ENCODE measurements at regions not wholly inside any gene's neighbourhood (a gene's known extent, or its start where the extent isn't known, plus 50 kb on each side); places are given as distances from the start of the nearest gene placed in this dataset.

DNA sequence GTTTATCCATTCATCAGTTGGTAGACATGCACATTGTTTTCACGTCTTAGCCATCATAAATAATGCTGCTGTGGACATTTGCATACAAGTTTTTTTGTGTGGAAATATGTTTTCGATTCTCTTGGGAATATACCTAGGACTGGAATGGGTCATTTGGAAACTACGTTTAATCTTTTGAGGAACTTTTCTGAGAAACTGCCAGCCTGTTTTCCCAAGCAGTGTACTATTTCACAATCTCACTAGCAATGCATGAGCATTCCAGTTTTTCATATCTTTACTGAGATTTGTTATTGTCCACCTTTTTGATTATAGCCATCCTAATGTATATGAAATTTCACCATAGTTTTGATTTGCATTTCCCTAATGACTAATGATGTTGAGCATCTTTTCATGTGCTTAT lies 95.7 kb upstream of the JAZF1 start:
- H3K36me3 Mint-ChIP-seq = no peaks in the 10 kb centered on the region
- H4K20me1 ChIP-seq (ENCODE audit: insufficient read depth, low read length) = no peaks in the 10 kb centered on the region

DNA sequence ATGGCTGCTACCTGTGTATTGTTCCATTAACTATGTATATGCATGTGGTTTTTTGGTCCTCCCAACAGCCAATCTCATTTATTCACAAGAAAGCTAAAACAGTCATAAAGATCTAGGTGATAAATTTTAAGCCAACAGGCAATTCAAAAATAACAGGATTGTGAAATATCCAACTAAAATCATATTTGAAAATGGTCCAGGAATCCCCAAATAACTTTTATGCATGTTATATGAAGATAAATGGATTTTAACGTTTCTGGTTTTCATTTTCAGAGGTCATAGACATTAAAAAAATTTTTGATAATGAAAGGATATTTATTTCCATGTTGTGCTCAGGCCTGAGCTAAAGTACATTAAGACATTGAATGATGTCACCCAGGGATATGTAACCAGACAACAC lies 96.8 kb upstream of the JAZF1 start:
- no peaks in the 10 kb centered on the region for H3K79me2 ChIP-seq (ENCODE audit: insufficient read depth, low read length)
- H3K36me3 Mint-ChIP-seq = no peaks in the 10 kb centered on the region
- H3K9me3 ChIP-seq (replicated peaks in 1 of 2; ENCODE audit: control insufficient read depth in 1 of 2, insufficient read depth in 1 of 2, low read length in 2 of 2) = no peaks in the 10 kb centered on the region
- DNase-seq = no peak
- peaks cover 4% of the 10 kb centered on the region for H3K4me1 Mint-ChIP-seq
- no peak overlapping the region for H3K27ac ChIP-seq (ENCODE audit: low read depth in 1 of 2, low read length in 2 of 2)
- H3K27me3 ChIP-seq (ENCODE audit: control insufficient read depth in 2 of 2, insufficient read depth in 2 of 2, low read length in 2 of 2) = peaks cover 2 to 5% of the 10 kb centered on the region in 2 donors
- H3K9me3 Mint-ChIP-seq = peaks cover 3 to 6% (median 4%) of the 10 kb centered on the region in 7 donors
- H4K20me1 ChIP-seq (ENCODE audit: insufficient read depth, low read length) = no peaks in the 10 kb centered on the region
- H3K36me3 ChIP-seq (replicated peaks in 1 of 2; ENCODE audit: control insufficient read depth in 1 of 2, insufficient read depth in 2 of 2, low read length in 2 of 2) = no peaks in the 10 kb centered on the region
- H3K4me2 ChIP-seq (replicated peaks; ENCODE audit: extremely low read depth, low read length, poor library complexity, severe bottlenecking) = no peak overlapping the region
- H2AFZ ChIP-seq (ENCODE audit: insufficient read depth, low read depth, low read length, poor library complexity, severe bottlenecking) = no peak overlapping the region
- no CpG with 5 or more reads among the region's 1 CpG for WGBS (ENCODE audit: insufficient coverage)
- intact Hi-C loops (cut with micrococcal nuclease) = loop anchor here in 1 of 2 donors (10.0 kb wide), 1 partner anchor 93 kb away; the partner anchor contains the start of gene JAZF1
- H3K9ac ChIP-seq (ENCODE audit: insufficient read depth, low read length, poor library complexity, severe bottlenecking) = no peak overlapping the region
- H3K27ac Mint-ChIP-seq = no peak overlapping the region
- peaks cover 3 to 4% of the 10 kb centered on the region in 2 donors for H3K4me1 ChIP-seq (ENCODE audit: control insufficient read depth in 1 of 2, insufficient read depth in 2 of 2, low read length in 2 of 2)
- no peak overlapping the region for H3K4me3 ChIP-seq (replicated peaks in 1 of 3; ENCODE audit: low read depth in 2 of 3, low read length in 3 of 3)
- H3K27me3 Mint-ChIP-seq (ENCODE audit: low read depth in 3 of 3) = peaks cover 8 to 14% (median 11%) of the 10 kb centered on the region in 3 donors
- TF ChIP-seq, protein P1, sequence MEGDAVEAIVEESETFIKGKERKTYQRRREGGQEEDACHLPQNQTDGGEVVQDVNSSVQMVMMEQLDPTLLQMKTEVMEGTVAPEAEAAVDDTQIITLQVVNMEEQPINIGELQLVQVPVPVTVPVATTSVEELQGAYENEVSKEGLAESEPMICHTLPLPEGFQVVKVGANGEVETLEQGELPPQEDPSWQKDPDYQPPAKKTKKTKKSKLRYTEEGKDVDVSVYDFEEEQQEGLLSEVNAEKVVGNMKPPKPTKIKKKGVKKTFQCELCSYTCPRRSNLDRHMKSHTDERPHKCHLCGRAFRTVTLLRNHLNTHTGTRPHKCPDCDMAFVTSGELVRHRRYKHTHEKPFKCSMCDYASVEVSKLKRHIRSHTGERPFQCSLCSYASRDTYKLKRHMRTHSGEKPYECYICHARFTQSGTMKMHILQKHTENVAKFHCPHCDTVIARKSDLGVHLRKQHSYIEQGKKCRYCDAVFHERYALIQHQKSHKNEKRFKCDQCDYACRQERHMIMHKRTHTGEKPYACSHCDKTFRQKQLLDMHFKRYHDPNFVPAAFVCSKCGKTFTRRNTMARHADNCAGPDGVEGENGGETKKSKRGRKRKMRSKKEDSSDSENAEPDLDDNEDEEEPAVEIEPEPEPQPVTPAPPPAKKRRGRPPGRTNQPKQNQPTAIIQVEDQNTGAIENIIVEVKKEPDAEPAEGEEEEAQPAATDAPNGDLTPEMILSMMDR (IDR thresholded peaks at IDR 0.05) = no peak
- no peak overlapping the region for H3K4me3 Mint-ChIP-seq

More for the DNA sequence above, 95.7 kb upstream of the JAZF1 start:
- Histone ChIP-seq H3K27me3 (ENCODE audit: control insufficient read depth in 2 of 2, insufficient read depth in 2 of 2, low read length in 2 of 2) (peaks cover 2 to 5% of the 10 kb centered on the region in 2 donors), H3K27ac (ENCODE audit: low read depth in 1 of 2, low read length in 2 of 2) (no peak overlapping the region), H3K9ac (ENCODE audit: insufficient read depth, low read length, poor library complexity, severe bottlenecking) (no peak overlapping the region), H3K4me1 (ENCODE audit: control insufficient read depth in 1 of 2, insufficient read depth in 2 of 2, low read length in 2 of 2) (peaks cover 6 to 7% of the 10 kb centered on the region in 2 donors), H3K79me2 (ENCODE audit: insufficient read depth, low read length) (no peaks in the 10 kb centered on the region), H3K4me2 (replicated peaks; ENCODE audit: extremely low read depth, low read length, poor library complexity, severe bottlenecking) (no peak overlapping the region), H3K4me3 (replicated peaks in 1 of 3; ENCODE audit: low read depth in 2 of 3, low read length in 3 of 3) (no peak overlapping the region), H2AFZ (ENCODE audit: insufficient read depth, low read depth, low read length, poor library complexity, severe bottlenecking) (no peak overlapping the region), H3K9me3 (replicated peaks in 1 of 2; ENCODE audit: control insufficient read depth in 1 of 2, insufficient read depth in 1 of 2, low read length in 2 of 2) (no peaks in the 10 kb centered on the region), H3K36me3 (replicated peaks in 1 of 2; ENCODE audit: control insufficient read depth in 1 of 2, insufficient read depth in 2 of 2, low read length in 2 of 2) (no peaks in the 10 kb centered on the region)
- H3K4me1 Mint-ChIP-seq = peaks cover 8% of the 10 kb centered on the region
- no peak overlapping the region for H3K27ac Mint-ChIP-seq
- intact Hi-C loops (cut with micrococcal nuclease) = loop anchor here in 1 of 2 donors (10.0 kb wide), 1 partner anchor 91 kb away; the partner anchor contains the start of gene JAZF1
- no peak for DNase-seq
- TF ChIP-seq, protein P1 (IDR thresholded peaks at IDR 0.05) = no peak
- peaks cover 7 to 10% (median 8%) of the 10 kb centered on the region in 3 donors for H3K27me3 Mint-ChIP-seq (ENCODE audit: low read depth in 3 of 3)
- peaks cover 2 to 5% (median 4%) of the 10 kb centered on the region in 7 donors for H3K9me3 Mint-ChIP-seq
- H3K4me3 Mint-ChIP-seq = no peak overlapping the region
- 83% methylated on average over 1 of the region's 3 CpGs for WGBS (ENCODE audit: insufficient coverage)
